ENCODE measurements at regions not wholly inside any gene's neighbourhood (a gene's known extent, or its start where the extent isn't known, plus 50 kb on each side); places are given as distances from the start of the nearest gene placed in this dataset.

GRCh38 chr1:70895531-70895930 is 152.1 kb downstream of the PTGER3 start:
- no peak for TF ChIP-seq CTCF (IDR thresholded peaks at IDR 0.05)
- no peak for TF ChIP-seq POLR2AphosphoS5 (IDR thresholded peaks at IDR 0.05)
